GM18867 (cell line): ENCODE measurements at regions not wholly inside any gene's neighbourhood (a gene's known extent, or its start where the extent isn't known, plus 50 kb on each side); places are given as distances from the start of the nearest gene placed in this dataset.
A peak's percentile ranks its signal among the peaks of the same experiment; 100 is the strongest.
"Not testable (repeated sequence)": the region's sequence is repeated elsewhere in the genome, so short reads cannot be mapped to it uniquely, and the experiment has no call there.

Experiments
- ATAC-seq: cut with Tn5 transposase; IDR thresholded peaks from one replicate; pipeline ENCODE4 v1.9.1; 2021; ENCODE audit warnings: mild to moderate bottlenecking, moderate library complexity; ENCODE audit not compliant: unreplicated experiment

DNA sequence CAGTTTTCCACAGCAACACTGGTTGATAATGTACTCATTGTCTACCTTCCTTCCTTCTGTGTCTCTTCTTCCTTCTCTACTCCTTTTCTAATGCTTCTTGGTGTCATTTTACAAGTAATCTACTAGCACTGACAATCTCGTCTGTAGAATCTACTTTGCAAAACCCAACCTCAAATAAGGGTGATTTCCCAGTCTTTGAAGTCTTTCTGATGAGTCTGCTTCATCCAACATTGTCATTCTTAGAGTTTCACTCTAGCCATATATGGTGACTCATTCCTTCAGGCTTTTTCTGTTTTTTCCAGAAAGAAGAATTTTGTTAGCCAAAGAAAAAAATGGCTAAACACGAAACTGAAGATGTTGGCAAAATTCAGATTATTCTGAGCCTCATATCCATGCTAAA is 288.7 kb downstream of the MBD2 start:
- ATAC-seq: no peak

DNA sequence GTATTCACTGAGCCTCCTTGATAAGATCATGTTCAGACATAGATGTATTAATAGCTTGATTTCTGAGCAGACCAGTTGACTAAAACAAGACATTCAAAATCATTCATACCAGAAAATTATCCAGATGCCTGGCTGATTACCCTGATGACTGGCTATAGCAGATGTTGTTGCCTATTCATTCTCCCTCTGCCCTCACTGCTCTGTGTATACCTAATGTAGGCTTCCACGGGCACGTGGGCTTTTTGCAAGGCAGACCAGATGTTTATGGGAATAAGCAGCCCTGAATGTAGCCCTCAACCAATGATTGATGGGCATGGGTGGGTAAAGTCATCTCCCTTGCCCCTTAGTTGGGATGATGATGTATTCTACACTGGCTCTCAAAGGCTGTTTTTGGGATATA is 289.1 kb downstream of the MBD2 start:
- no peak for ATAC-seq

DNA sequence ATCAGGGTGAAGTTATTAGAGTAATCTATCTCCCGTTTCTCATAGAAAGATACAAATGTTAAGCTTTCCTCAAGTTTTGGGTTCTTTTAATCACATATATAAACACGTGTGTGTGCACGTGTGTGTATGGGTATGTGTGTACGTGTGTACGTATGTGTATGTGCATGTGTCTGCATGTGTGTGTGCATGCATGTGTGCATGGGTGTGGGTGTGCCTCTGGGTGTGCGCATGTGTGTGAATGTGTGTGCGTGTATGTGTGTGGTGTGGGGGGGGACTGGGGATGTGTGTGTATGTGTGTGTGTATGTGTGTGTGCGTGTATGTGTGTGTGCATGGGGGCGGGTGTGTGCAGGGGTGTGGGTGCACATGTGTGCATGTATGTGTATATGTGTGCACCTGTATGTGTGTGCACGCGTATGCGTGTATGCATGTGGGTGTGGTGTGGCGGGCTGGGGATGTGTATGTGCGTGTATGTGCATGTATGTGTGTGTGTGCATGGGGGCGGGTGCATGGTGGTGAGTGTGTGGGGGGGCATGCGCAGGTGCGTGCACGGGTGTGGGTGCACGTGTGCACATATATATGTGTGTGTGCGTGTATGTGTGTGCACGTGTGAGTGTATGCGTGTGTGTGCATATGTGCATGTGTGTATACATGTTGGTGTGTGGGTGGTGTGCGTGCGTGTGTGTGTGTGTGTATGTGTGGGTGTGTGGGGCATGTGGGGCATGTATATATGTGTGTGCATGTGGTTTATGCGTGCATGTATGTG is 304.0 kb downstream of the MBD2 start:
- ATAC-seq: no peak

DNA sequence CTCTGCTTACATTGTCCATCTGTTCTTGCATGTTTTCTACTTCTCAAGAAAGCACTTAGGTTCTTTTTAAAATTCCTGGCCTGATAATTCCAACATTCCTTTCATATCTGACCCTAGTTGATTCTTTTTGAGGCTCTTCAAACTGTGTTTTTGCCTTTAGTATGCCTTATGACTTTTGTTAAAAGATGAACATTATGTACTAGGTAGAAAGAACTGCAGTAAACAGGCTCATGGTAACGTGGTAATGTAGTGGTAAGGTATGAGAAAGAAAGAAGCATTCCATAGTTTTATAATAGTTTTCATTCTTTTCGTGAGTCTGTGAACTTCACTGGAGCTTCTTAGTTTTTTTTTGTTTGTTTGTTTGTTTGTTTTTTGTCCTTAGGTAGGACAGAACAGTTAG is 306.4 kb downstream of the MBD2 start:
- no peak for ATAC-seq

DNA sequence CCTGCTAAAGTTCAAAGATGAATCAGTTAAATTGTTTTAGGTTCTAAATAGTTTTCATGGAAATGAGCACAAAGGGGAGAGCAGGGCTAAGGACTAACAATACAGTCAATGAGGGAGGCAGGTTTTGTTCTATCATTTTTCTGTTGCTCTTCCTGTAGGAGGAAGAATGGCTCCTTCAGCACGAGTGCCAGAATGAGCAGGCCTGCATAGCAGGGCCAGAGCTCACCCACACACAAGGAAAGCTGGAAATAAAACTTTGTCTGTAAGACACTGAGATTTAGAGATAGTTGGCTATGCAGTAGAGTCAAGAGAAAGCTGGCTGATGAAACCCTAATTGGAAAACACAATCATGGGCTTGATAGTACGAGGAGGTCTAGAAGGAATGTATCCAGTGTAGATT is 313.3 kb downstream of the MBD2 start:
- no peak for ATAC-seq

DNA sequence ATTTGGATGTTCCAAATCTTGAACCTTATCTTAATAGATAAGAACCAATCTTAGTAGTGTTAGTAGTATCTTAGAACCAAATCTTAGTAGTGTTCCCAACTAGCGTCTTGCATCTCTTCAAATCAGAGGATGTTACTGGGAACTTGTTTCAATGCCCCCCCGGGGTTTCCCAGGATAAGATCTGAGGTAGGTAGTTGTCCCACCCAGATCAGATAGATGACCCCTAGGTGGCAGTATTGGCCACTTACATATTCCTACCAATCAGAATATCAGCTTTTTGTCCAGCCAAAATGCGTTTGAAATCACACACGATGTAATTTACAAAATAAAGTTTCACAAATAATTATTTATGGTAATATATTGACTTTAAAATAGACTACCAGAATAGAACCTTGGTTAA is 314.8 kb downstream of the MBD2 start:
- ATAC-seq: peak; percentile 83

DNA sequence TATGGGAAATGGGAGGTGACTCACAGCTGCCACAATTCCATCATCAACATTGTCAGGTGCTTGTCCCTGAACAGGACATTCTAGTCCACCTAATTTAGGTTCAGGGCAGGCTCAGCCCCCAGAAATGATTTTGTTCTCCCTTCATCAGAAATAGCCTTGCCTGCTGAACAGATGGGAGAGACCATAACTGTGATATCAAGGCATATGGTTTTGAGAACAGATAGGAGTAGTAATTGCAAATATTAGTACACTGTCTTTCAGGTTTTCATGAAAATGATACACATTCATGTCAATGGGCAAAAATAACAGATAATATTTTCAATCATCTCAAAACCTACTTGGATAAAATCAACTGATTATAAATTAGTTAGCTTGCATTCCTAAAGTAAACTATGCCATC is 316.5 kb downstream of the MBD2 start:
- ATAC-seq: no peak

DNA sequence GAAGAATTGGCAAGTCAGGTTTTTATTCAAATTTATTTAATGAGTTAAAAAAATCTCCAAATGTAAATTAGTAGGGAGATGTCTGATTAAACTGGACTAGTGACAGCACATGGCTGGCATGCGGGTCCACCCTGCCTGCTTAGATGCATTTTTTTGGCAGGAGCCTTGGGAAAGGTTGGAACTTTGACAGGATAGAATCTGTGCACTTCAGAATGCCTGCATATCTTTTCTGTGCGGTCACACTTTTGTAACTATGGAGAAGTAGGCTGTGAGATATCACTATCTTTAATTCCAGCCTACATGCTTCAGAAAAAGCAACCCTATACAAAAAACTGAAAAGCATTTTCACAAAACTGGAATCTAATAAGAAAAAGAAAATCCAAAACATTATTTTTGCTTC is 317.8 kb downstream of the MBD2 start:
- ATAC-seq: no peak

DNA sequence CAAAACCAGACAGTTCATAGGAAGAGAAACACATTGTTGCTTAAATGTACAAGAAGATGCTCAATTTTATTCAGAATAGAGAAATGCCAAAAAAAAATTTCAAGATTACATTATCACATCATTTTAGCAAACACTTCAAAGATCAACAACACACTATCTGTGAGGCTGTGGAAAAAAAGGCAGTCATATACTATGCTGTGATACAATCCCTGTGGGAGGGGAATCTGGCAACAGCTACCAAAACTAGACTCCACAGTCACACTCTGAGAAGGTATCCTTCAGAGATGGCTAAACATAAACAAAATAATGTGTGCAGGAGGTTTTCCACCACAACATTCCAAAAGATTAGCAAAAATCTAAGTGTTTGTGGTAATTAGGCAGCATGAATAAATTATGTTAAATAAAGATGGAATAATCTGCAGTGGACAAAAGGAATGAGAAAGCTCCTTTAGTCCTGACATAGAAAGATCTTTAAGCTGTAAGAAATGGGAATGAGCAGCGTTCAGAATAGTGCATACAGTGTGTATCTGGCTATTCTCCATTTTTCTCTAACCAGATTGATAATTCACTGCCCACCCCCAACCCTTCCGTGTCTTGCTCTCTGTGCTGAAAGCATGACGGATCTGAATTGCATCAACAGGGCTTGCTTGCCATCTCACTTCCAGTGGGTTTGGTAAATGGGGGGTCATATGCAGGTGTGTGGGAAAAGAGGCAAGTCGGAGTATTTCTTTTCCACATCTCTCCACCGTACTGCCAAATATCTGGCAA is 329.6 kb downstream of the MBD2 start:
- no peak for ATAC-seq

DNA sequence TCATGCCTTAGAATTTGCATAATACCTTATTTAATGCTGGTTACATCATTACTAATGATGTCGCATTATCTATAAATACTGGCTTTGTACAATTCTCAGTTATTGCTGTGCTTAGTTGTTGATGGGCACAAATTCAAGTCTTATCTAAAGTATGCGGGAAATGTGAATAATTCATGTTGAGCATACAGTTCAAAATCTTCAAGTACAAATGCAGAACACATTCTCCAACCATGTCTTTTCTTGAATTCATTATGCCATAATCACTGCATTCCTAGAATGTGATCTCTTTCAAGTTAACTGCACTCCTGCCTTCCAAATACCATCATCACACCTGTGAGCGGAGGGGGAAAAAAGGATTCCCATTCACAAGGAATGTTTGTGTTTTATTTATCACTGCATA is 337.0 kb downstream of the MBD2 start:
- ATAC-seq: no peak

DNA sequence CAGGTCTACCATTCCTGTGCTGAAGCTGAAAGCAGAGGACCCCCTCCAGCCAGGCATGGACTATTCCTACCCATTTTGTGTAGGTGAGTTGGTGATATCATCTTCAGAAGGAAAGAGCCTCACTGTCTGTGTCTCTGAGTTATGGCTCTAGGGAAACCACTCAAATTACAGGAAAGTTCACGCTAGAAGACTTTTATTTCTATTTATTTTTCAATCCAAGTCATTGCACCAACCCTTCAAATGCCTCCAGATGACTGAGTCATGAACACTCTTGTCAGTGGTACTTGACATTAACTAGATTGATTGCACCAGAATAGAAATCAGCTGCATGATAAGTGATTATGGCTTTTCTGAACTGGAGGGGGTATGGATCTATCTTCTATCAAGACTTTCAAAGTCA is 338.4 kb downstream of the MBD2 start:
- ATAC-seq: no peak

DNA sequence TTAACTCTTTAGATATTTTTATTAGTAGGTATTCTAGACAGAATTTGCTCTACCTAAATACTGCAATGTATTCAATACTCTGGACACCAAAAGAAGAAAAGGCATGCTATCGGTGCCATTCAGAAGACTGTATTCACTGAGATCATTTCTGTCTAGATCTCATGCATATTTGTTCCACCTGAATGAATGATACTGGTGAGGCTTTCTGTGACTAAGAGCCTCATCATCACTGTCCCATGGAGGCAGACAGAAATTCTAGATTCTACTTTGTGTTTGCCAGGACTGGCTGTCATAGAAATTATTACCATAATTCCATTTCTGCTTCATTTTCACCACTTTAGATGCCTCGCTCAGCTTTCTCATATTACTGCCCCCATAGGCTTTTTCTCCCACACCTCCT is 340.7 kb downstream of the MBD2 start:
- ATAC-seq: no peak

DNA sequence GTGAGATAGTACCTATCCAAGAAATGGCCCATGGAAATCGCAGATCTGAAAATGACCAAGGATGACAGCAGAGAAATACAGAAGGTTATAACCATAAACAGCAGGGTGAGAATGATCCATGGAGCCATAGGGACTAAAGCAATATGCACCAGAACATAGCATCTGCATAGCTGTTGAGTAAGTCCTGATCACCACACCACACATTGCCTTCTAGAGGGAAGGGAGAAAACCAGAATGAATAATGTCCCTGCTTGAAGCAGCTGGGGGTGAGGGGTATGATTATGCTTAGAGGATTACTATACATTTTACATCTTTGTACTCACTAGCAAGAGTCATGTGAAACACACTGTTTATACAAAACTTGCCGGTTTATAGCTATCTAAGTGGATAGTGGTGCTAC is 350.4 kb downstream of the MBD2 start:
- no peak for ATAC-seq

DNA sequence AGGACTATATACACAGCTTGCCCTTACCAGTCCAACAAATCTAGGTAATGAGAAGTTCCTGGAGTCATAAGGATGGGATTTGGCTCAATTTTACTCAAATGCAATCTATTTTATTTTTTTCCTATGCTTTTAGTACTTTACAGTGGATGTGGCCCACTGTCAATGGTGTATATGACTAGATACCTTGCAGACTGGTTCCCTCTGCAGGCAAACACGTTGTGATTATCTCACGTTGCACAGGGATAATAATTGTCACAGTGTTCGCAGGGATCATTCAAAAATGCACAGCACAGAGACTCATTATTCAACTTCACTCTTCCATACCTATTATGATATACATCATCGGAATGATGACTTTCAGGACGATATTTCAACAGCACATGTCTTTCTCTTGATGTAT is 359.7 kb downstream of the MBD2 start:
- ATAC-seq: no peak

DNA sequence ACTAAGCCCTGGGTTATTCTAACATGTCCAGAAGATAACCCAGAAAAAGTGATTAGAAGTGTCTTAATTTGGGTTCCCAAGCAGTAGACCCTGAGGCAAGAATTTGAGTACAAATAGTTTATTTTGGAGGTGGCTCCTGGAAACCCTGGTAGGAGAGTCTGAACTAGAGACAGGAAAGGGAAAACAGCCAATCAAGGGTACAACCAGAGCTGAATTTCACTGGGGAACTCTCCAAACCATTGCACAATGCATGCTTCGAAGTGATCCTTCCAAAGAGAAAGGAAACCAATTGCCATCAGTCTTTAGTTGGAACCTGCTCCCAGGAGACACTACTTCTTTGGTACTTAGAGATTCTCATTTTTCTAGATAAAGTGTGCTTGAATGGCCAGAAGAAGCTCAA is 361.5 kb downstream of the MBD2 start:
- ATAC-seq: no peak

DNA sequence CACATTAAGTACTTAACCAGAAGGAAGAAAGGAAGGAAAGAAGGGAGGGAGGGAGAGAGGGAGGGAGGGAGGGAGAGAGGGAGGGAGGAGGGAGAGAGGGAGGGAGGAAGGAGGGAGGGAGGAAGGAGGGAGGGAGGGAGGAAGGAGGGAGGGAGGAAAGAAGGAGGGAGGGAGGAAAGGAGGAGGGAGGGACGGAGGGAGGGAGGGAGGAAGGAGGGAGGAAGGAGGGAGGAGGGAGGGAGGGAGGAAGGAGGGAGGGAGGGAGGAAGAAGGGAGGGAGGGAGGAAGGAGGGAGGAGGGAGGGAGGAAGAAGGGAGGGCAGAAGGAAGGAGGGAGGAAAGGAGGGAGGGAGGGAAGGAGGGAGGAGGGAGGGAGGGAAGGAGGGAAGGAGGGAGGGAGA is 363.3 kb downstream of the MBD2 start:
- ATAC-seq: no peak

DNA sequence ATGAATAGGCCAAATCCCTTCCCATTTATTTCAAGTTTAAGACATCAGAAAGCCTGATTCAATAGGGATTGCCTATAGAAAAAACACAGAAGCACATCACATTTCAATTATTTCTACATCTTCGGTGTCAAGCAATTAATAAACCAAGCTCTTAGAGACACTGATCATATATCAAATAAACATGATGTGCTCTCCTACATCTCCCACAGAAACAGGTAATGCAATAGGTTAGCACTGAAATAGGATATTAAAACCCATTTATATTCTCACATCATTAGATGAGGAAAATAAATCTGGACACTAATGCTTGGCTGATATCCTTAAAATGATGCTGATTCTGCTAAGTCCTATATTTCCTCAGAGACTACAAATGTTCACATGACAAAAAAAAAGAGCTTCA is 364.7 kb downstream of the MBD2 start:
- no peak for ATAC-seq

DNA sequence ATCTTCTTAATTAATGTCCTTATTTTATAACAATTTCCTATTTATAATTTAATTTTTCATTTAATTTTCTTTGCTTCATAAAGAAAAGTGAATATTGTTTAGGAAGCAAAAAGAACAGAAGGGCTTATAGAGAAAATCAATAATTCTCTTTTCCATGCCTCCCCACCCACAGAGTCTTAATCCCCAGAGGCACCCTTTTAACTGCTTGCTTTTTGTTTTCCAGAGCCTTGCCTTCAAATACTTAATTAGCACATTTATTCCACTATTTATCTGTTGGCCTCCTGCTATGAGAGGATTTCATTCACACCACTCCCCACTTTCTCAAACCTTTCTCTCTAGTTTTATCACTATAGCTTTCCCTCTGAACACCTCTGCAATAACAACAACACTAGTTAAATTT is 373.6 kb downstream of the MBD2 start:
- no peak for ATAC-seq

DNA sequence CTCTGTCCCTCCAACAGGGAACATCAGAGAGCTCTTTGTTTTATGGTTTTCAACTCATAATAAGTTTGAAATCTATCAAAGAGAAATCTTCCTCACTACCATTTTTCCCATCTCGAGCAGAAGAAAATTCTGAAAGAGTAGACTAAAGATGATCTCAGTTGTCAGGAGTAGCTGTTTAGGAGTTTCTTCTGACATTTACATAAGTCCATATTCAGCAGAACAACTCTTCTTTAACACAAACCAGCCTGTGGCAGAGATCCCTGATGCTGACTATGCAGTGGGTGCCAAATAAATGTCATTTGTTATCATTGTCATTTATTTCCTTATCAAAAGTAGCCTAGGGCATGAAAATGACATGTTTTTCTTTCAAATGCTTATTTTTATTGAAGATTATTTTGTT is 380.7 kb downstream of the MBD2 start:
- ATAC-seq: no peak

DNA sequence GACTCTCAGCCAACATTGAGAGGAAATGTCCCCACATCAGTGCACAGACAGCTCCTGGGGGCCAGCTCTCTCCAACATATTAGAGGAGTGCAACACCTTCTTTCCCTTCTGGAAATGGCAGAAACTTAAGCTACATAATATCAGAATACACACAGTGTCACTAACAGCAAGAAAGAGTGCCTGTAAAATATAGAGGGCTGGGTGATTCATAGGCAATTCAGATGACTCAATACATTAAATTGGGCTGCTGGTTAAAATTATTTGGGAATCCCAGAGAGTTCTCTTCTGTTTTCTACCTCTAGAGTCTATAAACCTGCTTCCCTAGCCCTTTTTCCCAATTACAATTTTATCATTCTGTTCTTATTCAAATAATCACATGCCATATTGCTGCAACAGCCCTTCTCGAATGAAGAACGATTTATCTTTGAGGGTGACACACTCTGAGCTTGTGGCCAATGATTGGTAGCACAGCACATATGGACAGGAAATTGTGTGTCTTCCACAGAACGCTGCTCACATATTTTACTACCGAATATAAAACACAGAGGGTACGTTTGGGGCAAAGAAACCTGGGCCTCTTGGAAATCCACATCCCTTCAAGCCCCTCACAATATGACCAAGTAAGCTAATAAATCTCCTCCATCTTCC is 381.2 kb downstream of the MBD2 start:
- ATAC-seq: no peak

DNA sequence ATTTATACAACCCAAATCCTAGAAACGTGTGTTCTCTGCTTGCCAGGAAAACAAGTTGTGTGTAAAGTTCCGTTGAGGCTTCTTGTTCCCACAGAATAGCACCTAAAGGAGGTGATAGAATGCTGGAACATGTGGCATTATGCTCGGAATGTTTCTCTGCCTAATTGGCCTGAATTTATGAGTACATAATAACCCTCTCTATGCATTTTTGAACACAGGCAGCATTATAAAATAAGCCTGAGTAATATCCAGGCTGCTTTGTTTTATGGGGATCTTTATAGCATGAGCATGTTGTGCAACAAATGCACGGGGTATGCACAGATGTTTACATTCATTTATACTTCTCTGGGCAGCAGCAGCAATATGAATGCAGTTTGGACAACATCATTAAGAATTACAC is 385.7 kb downstream of the MBD2 start:
- no peak for ATAC-seq

DNA sequence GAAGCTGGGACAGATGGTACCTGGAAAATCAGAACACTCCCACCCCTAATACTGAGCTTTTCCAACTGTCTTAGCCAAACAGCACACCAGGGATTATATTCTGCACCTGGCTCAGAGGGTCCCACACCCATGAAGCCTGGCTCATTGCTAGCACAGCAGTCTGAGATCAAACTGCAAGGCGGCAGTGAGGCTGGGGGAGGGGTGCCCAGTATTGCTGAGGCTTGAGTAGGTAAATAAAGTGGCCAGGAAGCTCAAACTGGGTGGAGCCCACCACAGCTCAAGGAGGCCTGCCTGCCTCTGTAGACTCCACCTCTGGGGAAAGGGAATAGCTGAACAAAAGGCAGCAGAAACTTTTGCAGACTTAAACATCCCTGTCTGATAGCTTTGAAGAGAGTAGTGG is 403.3 kb downstream of the MBD2 start:
- ATAC-seq: not testable (repeated sequence)
